Thoracic aorta (tissue), 2 donors: ENCODE measurements at regions not wholly inside any gene's neighbourhood (a gene's known extent, or its start where the extent isn't known, plus 50 kb on each side); places are given as distances from the start of the nearest gene placed in this dataset.

Experiments used
- ATAC-seq: fragments of 150-250 bp; one replicate; pipeline ENCODE4 v1.8.0; 2017; ENCODE audit warnings: low read depth; ENCODE audit not compliant: insufficient number of reproducible peaks, low FRiP score
- DNase-seq: peaks from one replicate; pipeline ENCODE4 v3.0.0-alpha.2; 2020; ENCODE audit warnings: low spot score
- H3K27ac ChIP-seq, 2 donors: fragments of 200-600 bp; sonication (generic); 1 replicate in 1 of 2; 2 replicates in 1 of 2; pipeline ENCODE4 v1.5.1; 2016; ENCODE audit warnings: mild to moderate bottlenecking in 2 of 2, moderate library complexity in 2 of 2
- H3K27me3 ChIP-seq: fragments of 200-600 bp; sonication (generic); replicated peaks from 2 replicates; pipeline ENCODE4 v1.6.0; 2016; ENCODE audit warnings: mild to moderate bottlenecking; ENCODE audit not compliant: insufficient read depth
- H3K36me3 ChIP-seq: fragments of 200-600 bp; sonication (generic); one replicate; pipeline ENCODE4 v1.5.1; 2016
- H3K4me1 ChIP-seq, 2 donors: fragments of 200-600 bp; sonication (generic); 1 replicate in 1 of 2; 2 replicates in 1 of 2; pipeline versions ENCODE4 v1.5.1 to v1.6.0; 2016; ENCODE audit warnings: low read depth in 2 of 2, mild to moderate bottlenecking in 1 of 2; ENCODE audit not compliant: control insufficient read depth in 1 of 2
- H3K4me3 ChIP-seq: fragments of 200-600 bp; sonication (generic); 2 replicates; pipeline ENCODE4 v1.5.1; 2016; ENCODE audit warnings: mild to moderate bottlenecking
- H3K9me3 ChIP-seq: fragments of 200-600 bp; sonication (generic); 2 replicates; pipeline ENCODE4 v1.5.1; 2016
- CTCF ChIP-seq: fragments of 200-600 bp; sonication (generic); IDR thresholded peaks from one replicate; pipeline ENCODE4 v1.5.1; 2019; ENCODE audit warnings: antibody characterized with exemption

GRCh38 chr16:80116711-80117110 is 424.1 kb upstream of the DYNLRB2 start:
- Histone ChIP-seq H3K27ac (no peak overlapping the region), H3K4me1 (no peaks in the 10 kb centered on the region), H3K4me3 (no peak overlapping the region), H3K9me3 (no peaks in the 10 kb centered on the region), H3K27me3 (no peaks in the 10 kb centered on the region), H3K36me3 (no peaks in the 10 kb centered on the region)
- no peak for ATAC-seq
- DNase-seq = no peak
- TF ChIP-seq CTCF = no peak

DNA sequence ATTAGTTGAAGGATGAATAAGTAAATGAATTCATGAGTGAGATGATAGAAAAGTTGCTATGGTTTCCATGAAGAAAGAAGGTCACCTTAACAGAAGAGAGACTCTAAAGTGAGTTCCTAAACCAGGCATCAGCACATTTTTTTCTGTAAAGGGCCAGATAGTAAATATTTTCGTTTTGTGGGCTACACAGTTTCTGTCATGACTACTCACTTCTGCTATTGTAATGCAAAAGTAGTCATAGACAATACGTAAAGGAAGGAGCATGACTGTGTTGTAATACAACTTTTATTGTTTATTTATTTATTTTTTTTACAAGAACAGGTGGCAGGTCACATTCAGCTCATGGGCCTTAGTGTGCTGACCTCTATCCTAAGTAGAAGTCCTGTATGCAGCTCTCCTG is 426.1 kb upstream of the DYNLRB2 start:
- ATAC-seq = no peak
- Histone ChIP-seq H3K9me3 (no peaks in the 10 kb centered on the region), H3K4me1 (no peaks in the 10 kb centered on the region), H3K27ac (no peak overlapping the region), H3K27me3 (no peaks in the 10 kb centered on the region), H3K4me3 (no peak overlapping the region), H3K36me3 (no peaks in the 10 kb centered on the region)
- TF ChIP-seq CTCF = no peak
- no peak for DNase-seq

DNA sequence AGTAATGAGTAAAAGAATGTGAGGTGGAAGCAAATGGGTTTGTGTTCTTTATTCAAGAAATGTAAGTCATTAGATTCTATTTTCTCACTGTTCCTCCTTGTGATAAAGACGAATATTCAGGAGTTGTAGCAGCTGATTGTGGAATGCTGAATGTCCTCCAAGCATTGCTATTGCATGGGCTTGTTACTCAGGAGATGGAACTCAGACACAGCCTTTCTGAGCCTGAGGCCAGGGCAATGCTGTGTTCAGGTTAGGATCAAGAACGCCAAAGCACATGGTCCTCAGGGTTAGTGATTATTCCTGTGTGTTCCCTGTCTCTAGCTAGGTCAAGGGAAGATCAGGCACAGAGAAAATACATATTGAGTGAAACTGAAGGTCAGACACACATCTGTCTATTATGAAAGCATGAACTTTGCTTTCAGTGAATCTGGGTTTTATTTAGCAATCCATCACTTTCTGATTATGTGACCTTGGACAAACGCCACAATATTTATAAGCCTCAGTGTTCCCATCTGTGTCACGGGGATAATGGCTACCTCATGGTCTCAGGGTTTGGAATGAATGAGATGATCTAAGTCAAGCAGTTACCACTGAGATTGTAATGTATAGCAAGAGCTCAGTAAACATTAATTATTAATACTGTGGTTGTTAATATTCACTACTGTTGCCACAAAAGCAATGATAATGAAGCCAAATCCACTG is 426.8 kb upstream of the DYNLRB2 start:
- Histone ChIP-seq H3K4me3 (no peak overlapping the region), H3K4me1 (no peaks in the 10 kb centered on the region), H3K27ac (no peak overlapping the region), H3K36me3 (no peaks in the 10 kb centered on the region), H3K9me3 (no peaks in the 10 kb centered on the region), H3K27me3 (no peaks in the 10 kb centered on the region)
- no peak for ATAC-seq
- no peak for DNase-seq
- TF ChIP-seq CTCF = no peak

DNA sequence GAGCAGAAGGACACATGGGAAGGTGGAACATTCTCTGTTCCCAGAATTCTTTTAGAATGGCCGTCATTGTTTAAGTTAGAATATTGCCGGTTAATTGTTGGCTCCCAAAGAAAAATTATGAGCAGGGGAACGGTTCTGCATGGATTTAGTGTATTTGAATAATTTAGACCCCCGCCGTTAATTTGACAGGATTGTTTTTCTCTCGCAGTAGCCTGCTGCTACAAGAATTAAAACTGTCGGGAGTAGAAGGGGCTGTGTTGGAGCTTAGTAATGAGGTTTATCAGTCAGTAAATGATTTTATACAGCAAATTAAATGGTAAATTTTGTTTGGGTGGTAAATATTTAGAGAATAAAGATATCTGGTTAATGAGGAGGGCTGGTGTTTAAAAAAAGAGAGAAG is 431.2 kb upstream of the DYNLRB2 start:
- H3K9me3 ChIP-seq = no peaks in the 10 kb centered on the region
- no peaks in the 10 kb centered on the region for H3K4me1 ChIP-seq
- no peak overlapping the region for H3K27ac ChIP-seq
- no peaks in the 10 kb centered on the region for H3K36me3 ChIP-seq
- DNase-seq (no peak), ATAC-seq (no peak)
- H3K27me3 ChIP-seq = no peaks in the 10 kb centered on the region
- no peak for TF ChIP-seq CTCF
- H3K4me3 ChIP-seq = no peak overlapping the region

DNA sequence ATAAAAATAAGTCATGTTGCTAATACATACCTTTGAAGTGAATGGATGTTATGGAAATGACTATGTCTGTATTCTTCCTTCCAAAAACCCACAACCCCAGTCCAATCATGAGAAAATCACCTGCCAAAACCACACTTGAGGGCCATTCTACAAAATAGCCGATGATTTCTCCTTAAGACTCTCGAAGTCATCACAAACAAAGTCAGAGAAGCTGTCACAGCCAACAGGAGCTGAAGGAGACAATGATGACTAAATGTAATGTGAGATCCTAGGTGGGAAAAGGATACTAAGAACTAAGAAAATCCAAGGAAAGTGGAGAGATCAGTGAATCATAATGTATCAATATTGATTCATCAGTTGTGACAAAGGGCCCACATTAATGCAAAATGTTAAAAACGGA is 432.9 kb upstream of the DYNLRB2 start:
- Histone ChIP-seq H3K36me3 (no peaks in the 10 kb centered on the region), H3K4me3 (no peak overlapping the region), H3K9me3 (no peaks in the 10 kb centered on the region), H3K4me1 (no peaks in the 10 kb centered on the region), H3K27ac (no peak overlapping the region), H3K27me3 (no peaks in the 10 kb centered on the region)
- no peak for DNase-seq
- TF ChIP-seq CTCF = no peak
- no peak for ATAC-seq
